ENCODE measurements at regions not wholly inside any gene's neighbourhood (a gene's known extent, or its start where the extent isn't known, plus 50 kb on each side); places are given as distances from the start of the nearest gene placed in this dataset.

- H3K27ac ChIP-seq (ENCODE audit: insufficient read length, low read depth, low read length) = no peak overlapping the region
- Mint-ChIP-seq H3K4me1 (peaks cover 3 to 5% of the 10 kb centered on the region in 2 experiments; a peak in 2 of 4 replicates), H3K27me3 (ENCODE audit: low read depth) (no peaks in the 10 kb centered on the region), H3K4me3 (no peak overlapping the region), H3K36me3 (ENCODE audit: insufficient read depth in 1 of 3, low read depth in 3 of 3) (peaks cover 9 to 26% (median 20%) of the 10 kb centered on the region in 3 experiments; a peak in 6 of 7 replicates), H3K27ac (no peak overlapping the region), H3K9me3 (peaks cover 25 to 38% of the 10 kb centered on the region in 2 experiments)
- no peak overlapping the region for H2AFZ ChIP-seq (ENCODE audit: low read length)
- no peak overlapping the region for H2BK5ac ChIP-seq (ENCODE audit: insufficient read length, low read length)
- no peak for TF ChIP-seq CTCF (conservative IDR thresholded peaks at IDR 0.05)
- H3K23ac ChIP-seq (ENCODE audit: insufficient read length, low read depth, low read length) = no peak overlapping the region
- no peaks in the 10 kb centered on the region for H3K9me3 ChIP-seq (ENCODE audit: control insufficient read depth, low read depth, low read length)
- no peak overlapping the region for H3K4ac ChIP-seq (ENCODE audit: low read depth, low read length)
- H4K20me1 ChIP-seq (ENCODE audit: control insufficient read depth, insufficient read depth, insufficient read length) = no peaks in the 10 kb centered on the region
- H3K18ac ChIP-seq (ENCODE audit: insufficient read length, low read depth, low read length) = no peak overlapping the region
- no peaks in the 10 kb centered on the region for H3K27me3 ChIP-seq (ENCODE audit: insufficient read depth, low read length)
- H4K91ac ChIP-seq (ENCODE audit: insufficient read length, low read depth, low read length) = no peak overlapping the region
- no peak overlapping the region for H2BK15ac ChIP-seq (ENCODE audit: low read depth, low read length)
- H2BK120ac ChIP-seq (ENCODE audit: low read depth, low read length, poor library complexity, severe bottlenecking) = no peak overlapping the region
- H3K14ac ChIP-seq (ENCODE audit: insufficient read depth, low read length) = no peak overlapping the region
- no peaks in the 10 kb centered on the region for H3K4me1 ChIP-seq (ENCODE audit: insufficient read depth, low read length)
- H3K9ac ChIP-seq (ENCODE audit: extremely low read depth, insufficient read length, low read length) = no peak overlapping the region
- H3K79me1 ChIP-seq (ENCODE audit: insufficient read depth, low read depth, low read length, poor library complexity, severe bottlenecking) = no peaks in the 10 kb centered on the region
- H2AK5ac ChIP-seq (ENCODE audit: insufficient read length, low read length) = no peak overlapping the region
- no peak overlapping the region for H3T11ph ChIP-seq (ENCODE audit: low read length)
- H3K79me2 ChIP-seq (ENCODE audit: insufficient read depth, low read length) = no peaks in the 10 kb centered on the region
- H4K5ac ChIP-seq (ENCODE audit: insufficient read length, low read depth, low read length) = no peak overlapping the region
- no peak overlapping the region for H2BK20ac ChIP-seq (ENCODE audit: low read depth, low read length, poor library complexity, severe bottlenecking)
- H4K8ac ChIP-seq (replicated peaks; ENCODE audit: insufficient read length, low read depth, low read length) = no peak overlapping the region
- no peak overlapping the region for H3K56ac ChIP-seq (ENCODE audit: insufficient read length, low read depth, low read length)
- H3K23me2 ChIP-seq (ENCODE audit: insufficient read length, low read depth, low read length, poor library complexity, severe bottlenecking) = no peaks in the 10 kb centered on the region
- DNase-seq = no peak
- no CpG with 5 or more reads among the region's 1 CpG for WGBS (ENCODE audit: extremely low coverage, insufficient read length, low lambda C conversion rate)
- H2BK12ac ChIP-seq (ENCODE audit: insufficient read length, low read depth, low read length) = no peak overlapping the region
- no peak overlapping the region for H3K4me2 ChIP-seq (ENCODE audit: insufficient read depth, insufficient read length, low read length)
Measured at GRCh38 chr11:37786214-37786755, 1188.2 kb upstream of the RAG2 start.
